ENCODE measurements at regions not wholly inside any gene's neighbourhood (a gene's known extent, or its start where the extent isn't known, plus 50 kb on each side); places are given as distances from the start of the nearest gene placed in this dataset.

DNA sequence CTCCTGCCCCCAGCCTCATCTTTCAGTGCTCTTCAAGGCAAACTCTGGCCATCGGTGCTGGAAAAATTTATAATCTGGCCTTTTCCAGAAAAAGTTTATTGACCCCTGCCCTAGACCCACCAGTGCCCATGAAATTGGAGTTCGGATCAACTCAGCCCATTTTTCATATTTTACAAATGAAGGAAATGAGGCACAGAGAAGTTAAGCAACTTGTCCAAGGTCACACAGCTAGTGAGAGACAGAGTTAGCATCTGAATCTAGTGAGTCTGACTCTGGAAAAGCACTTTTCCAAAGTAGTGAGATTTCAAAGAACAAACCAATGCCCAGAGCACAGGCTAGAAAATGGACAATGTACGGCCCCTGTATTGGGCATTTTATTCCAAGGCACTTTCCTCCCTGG, 69.4 kb upstream of the TLE3 start:
- Histone ChIP-seq H4K20me1 (ENCODE audit: control insufficient read depth, insufficient read depth) (no peaks in the 10 kb centered on the region), H3K36me3 (ENCODE audit: control insufficient read depth in 2 of 2, insufficient read depth in 2 of 2, low read length in 1 of 2) (no peaks in the 10 kb centered on the region), H3K9me3 (replicated peaks; ENCODE audit: control insufficient read depth, insufficient read depth, low read length) (peaks cover 2% of the 10 kb centered on the region; the same call in 1 of the 3 replicates), H3K27me3 (replicated peaks in 1 of 2; ENCODE audit: control insufficient read depth in 2 of 2, insufficient read depth in 2 of 2, low read length in 1 of 2) (no peaks in the 10 kb centered on the region; a peak in 1 of 4 replicates), H3K4me3 (no peak overlapping the region), H2AFZ (ENCODE audit: control insufficient read depth, low read depth, low read length) (no peak overlapping the region), H3K9ac (ENCODE audit: control insufficient read depth, insufficient read depth, low read length) (no peak overlapping the region), H3K79me2 (ENCODE audit: control insufficient read depth, insufficient read depth, low read length) (no peaks in the 10 kb centered on the region), H3K4me2 (ENCODE audit: control insufficient read depth, insufficient read depth) (no peak overlapping the region), H3K27ac (ENCODE audit: control insufficient read depth, insufficient read depth) (no peak overlapping the region), H3K4me1 (ENCODE audit: control insufficient read depth, insufficient read depth, low read length) (no peaks in the 10 kb centered on the region)
- in situ Hi-C loops (cut with MboI) (no loop called here), intact Hi-C loops (cut with micrococcal nuclease; ENCODE audit: unreplicated experiment) (no loop called here)
- CTCF ChIA-PET: interaction anchor here (0.6 kb wide), 1 partner anchor 1242 kb away, joined by 3 read pairs; no protein-coding TSS in a partner anchor
- FAIRE-seq (no peak), ATAC-seq (no peak), DNase-seq (ENCODE audit: low read depth, low spot score) (no peak)
- 30% methylated on average over 3 of the region's 3 CpGs for WGBS (ENCODE audit: insufficient coverage, insufficient replicate concordance, low lambda C conversion rate, missing lambda C conversion rate)
- SMC1A ChIA-PET (ENCODE audit: uncharacterized antibody, unreplicated experiment): no interaction called here
- no TSS peak for BruUV-seq (replicated peaks)
- POLR2A ChIA-PET: no interaction called here
- TF ChIP-seq PKNOX1 (IDR thresholded peaks at IDR 0.05): no peak
- no peak for TF ChIP-seq SUPT20H (IDR thresholded peaks at IDR 0.05; ENCODE audit: borderline replicate concordance, control insufficient read depth, low read depth, low read length)
- TF ChIP-seq NFYA (IDR thresholded peaks at IDR 0.05; ENCODE audit: borderline replicate concordance, low read depth, low read length): no peak
- no peak for TF ChIP-seq BRCA1 (IDR thresholded peaks at IDR 0.05; ENCODE audit: low read depth, low read length)
- no peak for TF ChIP-seq CBX3 (IDR thresholded peaks at IDR 0.05; ENCODE audit: borderline replicate concordance, low read depth)
- TF ChIP-seq CHD4 (IDR thresholded peaks at IDR 0.05): no peak
- TF ChIP-seq STAT1 (conservative IDR thresholded peaks at IDR 0.05): no peak
- no peak for TF ChIP-seq ATF2 (IDR thresholded peaks at IDR 0.05; ENCODE audit: low read length)
- no peak for TF ChIP-seq E4F1 (IDR thresholded peaks at IDR 0.05; ENCODE audit: borderline replicate concordance, partially characterized antibody)
- no peak for TF ChIP-seq HSF1 (IDR thresholded peaks at IDR 0.05; ENCODE audit: low read depth, low read length)
- TF ChIP-seq YY1 (IDR thresholded peaks at IDR 0.05; ENCODE audit: low read depth, low read length): no peak
- TF ChIP-seq FOS (IDR thresholded peaks at IDR 0.05; ENCODE audit: borderline replicate concordance, extremely low read depth, insufficient read length): no peak
- TF ChIP-seq MAX (IDR thresholded peaks at IDR 0.05; ENCODE audit: low read depth, low read length): no peak
- no peak for TF ChIP-seq BACH1 (IDR thresholded peaks at IDR 0.05; ENCODE audit: borderline replicate concordance)
- TF ChIP-seq ZNF207 (IDR thresholded peaks at IDR 0.05; ENCODE audit: borderline replicate concordance): no peak
- RAD21 ChIA-PET (ENCODE audit: unreplicated experiment): no interaction called here
